ENCODE measurements at regions not wholly inside any gene's neighbourhood (a gene's known extent, or its start where the extent isn't known, plus 50 kb on each side); places are given as distances from the start of the nearest gene placed in this dataset.

DNA sequence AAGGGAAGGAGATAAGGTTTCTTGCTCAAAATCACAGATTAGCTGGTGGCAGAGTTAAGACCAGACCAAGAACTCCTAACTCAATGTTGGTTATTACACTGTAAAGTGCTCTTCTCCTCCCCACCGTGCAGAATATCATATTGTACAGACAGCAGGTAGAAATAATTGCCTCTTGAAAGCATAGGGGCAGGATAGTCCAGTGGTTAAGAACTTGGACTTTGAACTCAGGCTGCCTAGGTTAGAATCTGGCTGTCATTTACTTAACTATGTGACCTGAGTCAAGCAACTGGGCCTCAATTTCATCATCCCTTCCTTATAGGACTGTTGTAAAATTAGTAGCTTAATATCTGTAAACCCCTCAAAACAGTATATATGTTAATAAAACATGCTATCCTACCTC is 114.9 kb upstream of the HIVEP3 start:
- DNase-seq: no peak

DNA sequence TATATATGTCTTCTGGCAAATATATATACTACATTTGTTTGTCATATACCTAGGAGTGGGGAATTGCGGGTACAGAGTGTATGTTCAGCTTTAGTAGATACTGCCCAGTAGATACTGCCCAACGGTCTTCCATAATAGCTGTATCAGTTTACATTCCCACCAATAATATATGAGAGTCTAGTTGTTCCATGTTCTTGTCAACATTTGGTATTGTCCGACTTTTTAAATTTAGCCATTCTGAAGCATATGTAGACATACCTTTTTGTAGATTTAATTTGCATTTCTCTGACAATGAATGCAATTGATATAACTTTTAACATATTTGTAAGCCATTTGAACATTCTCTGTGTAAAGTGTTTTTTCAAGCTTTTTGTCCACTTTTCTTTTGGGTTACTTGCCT is 99.0 kb upstream of the HIVEP3 start:
- no peak for DNase-seq

DNA sequence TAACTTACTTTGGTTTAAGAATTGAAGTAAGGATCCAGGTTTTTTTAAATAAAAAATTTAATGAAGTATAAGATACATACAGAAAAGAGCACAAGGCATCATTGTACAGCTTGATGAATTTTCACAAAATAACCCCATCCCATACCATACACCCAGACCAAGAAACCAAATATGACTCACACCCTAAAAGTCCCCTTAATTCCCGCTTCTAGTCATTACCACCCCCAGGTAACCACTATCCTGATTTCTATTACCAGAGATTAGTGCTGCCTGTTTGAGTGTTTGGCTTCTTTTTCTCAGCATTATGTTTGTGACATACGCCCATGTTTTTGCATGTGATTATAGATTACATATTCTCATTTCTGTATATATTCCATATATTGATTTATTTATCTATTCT is 98.5 kb upstream of the HIVEP3 start:
- DNase-seq: no peak

DNA sequence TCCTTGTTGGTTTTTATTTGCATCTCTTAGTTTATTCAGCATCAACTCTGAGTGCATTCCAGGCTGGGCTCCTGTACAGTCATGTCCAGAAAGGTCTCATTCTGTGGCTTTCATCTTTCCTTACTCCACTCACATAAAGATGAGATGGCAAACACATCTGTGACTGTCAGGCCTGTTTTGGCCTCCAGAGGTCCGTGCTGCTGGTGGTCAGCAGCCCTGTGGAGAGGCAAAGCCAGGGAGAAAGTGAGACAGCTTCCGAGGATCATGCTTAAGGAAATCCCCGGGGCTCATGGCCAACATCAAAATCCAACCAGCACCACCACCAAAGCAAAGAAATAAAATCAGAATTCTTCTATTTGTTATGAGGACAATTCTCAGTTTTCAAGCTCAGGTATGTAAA is 96.1 kb upstream of the HIVEP3 start:
- DNase-seq: no peak

DNA sequence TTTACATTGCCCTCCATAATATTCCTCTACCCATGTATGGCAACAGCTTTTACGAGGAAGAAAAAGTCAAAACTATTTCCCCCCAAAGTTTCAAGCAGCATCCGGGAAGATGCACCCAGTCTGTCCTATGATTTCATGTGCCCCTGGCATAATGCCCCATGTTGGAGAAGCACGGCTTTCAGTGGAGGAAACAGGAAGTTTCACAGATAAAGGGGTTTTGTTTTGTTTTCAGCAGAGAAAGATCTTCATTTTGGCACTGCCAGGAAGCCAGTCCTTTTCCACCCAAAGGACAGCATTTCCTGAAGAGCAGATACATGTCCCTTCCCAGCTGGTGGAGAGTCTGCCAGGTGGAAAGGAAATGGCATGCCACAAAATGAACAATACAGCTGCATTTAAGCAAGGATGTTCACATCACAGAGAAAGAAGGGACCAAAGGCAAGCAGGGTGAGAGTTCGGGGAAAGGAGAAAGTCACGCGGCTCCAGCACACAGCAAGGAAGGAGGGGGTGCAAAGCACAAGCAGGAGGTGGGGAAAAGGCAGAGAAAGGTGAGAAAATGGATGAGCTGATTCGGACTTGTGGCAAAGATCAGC is 95.3 kb upstream of the HIVEP3 start:
- DNase-seq: no peak

DNA sequence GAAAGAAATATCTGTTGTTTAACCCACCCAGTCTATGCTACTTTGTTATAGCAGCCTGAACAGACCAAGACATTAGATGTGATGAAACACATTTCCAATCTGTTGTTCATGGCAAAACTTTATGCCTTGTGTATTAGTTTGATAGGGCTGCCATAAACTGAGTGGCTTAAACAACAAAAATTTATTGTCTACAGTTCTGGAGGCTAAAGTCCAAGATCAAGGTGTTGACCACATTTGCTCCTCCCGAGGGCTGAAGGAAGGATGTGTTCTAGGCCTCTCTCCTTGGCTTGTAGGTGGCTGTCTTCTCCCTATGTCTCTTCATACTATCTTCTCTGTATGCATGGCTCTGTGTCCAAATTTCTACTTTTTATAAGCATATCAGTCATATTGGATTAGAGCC is 94.1 kb upstream of the HIVEP3 start:
- no peak for DNase-seq

DNA sequence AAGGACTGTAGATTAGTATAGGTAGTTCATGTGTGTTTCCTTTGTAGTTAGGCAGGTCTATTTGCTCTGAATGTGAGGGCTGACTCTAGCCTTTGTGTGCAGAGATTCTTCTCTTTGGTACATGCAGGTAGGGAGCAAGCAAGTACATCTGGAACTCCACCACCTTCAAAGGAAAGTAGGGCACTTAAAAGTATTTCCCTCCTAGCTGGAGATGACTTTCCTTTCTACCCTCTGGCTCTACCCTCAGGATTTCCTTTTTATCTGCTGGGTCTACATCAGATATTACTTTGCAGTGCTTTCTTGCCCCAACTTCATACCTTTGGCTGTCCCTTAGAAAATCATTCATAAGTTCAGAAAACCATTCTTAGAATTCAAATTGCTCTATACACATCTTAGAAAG is 91.7 kb upstream of the HIVEP3 start:
- DNase-seq: no peak

DNA sequence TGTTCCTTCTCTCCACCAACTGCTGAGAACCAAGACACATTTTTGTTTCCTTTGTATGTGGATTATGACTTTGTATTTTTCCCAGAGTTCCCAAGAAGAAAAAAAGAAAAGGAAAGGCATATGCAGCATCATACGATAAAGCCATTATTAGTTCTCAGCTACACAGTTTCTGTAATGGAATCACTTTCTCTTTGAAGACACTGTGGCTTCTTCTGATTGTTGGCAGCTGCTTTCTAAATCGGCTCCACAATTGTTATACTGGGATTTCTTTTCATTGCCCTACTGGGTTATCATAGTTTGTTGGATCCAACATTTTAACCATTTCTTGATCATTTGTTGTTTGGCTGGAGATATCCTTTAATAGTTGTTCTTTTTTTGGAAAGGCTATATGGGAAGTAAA is 89.5 kb upstream of the HIVEP3 start:
- no peak for DNase-seq

DNA sequence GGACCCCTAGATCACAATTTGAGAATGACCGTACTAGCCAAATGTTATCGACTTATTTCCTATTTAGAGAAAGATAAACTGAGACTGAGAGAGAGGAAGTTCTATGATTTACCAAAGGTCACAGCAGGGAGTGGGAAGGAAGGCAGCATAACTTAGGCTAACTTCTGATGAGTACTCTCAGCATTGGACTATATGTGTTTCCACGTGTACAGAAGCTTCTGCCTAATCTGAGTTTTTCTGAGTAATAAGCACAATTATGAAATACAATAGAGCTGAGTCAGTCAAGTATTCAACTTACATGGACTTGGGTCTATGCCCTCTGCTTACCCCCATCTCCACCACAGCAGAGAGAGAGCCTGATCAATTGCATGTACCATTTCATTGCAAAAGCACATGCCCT is 88.1 kb upstream of the HIVEP3 start:
- DNase-seq: peak; percentile 53

DNA sequence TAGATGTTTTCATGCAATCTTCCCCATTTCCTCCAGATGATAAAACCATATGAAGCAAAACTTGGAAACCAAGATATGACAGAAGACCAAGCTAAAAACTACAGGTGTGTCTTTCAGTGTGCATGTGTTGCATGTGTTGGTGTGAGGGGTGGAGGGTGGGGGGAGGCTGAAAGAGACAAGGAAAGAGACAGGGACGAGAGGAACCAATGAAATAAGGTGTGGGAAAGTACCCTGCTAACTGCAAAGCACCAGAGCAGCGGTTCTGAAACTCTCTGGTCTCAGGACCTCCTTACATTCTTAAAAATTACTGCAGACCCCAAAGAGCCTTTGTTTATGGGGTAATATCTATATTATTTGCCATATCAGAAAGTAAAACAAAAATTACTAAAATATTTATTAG is 87.4 kb upstream of the HIVEP3 start:
- DNase-seq: no peak

DNA sequence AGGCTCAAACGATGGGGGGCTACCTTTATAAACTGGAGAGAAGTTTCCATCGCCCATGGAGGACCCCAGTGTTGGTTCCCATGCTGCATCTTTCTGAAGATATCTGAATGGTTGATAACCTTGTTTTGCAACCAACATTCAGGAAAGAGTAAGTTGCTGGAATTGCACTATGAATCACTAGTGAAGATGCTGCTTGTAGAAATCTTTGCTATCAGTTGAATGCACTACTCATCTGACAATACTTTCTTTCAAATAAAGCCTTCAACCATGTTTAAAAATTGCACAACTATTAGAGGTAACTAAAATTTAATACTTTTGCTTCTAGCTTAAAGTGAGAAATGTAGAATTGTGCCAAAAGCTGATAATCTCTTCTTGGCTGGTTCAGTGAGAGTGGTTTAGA is 86.8 kb upstream of the HIVEP3 start:
- DNase-seq: no peak

DNA sequence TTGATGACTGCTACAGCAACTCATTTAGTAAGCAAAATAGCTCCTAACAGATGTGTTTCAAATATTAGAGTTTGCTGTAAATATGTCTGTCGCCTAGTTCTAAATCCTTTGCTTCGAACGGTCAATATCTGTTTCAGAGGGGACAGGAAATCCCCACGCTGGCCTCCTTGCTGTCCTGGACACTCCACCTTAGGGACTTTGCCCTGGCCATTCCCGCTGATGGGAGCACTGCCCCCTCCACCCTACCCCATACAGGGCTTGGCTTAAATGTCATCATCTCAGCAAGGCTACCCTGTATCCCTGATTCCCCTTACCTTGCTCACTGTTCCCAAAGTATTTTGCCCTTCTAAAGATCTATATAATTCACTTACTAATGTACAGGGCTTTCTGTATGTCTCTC is 86.1 kb upstream of the HIVEP3 start:
- DNase-seq: no peak

DNA sequence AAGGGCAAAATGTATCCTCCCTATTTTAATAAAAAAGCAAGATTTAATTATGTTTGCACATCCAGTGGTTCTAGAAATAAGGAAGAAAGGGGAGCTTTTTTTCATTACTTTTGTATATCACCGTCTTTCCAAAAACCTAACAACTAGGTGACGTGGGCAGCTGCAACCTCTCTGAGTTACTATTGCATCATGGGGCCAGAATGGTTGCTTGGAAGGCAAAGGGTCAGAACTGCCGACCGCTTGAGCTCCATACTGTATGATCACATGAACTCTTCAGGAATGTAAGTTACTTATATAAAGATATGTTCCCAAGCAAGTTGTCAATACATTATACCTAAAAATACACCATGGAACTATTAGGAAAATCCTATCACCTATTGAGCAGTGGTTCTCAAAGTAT is 85.6 kb upstream of the HIVEP3 start:
- no peak for DNase-seq

DNA sequence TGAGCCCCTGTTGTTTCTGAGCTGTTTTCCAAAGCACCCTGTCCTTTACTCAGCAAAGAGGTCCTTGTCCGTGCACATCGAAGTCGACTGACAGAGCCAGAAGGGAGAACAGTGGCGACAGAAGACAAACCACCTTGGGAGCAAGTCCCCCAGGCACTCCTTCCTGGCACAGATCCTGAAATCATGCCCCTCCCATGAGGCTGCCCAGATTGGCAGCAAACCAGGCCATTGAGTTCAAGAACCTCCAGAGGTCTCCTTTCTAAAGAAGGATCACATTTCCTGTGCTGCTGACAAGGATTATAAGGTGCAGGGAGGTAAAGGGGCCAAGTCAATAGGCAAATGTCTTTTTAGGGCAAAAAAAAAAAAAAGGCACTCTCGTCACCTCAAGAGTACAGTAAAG is 84.7 kb upstream of the HIVEP3 start:
- no peak for DNase-seq

DNA sequence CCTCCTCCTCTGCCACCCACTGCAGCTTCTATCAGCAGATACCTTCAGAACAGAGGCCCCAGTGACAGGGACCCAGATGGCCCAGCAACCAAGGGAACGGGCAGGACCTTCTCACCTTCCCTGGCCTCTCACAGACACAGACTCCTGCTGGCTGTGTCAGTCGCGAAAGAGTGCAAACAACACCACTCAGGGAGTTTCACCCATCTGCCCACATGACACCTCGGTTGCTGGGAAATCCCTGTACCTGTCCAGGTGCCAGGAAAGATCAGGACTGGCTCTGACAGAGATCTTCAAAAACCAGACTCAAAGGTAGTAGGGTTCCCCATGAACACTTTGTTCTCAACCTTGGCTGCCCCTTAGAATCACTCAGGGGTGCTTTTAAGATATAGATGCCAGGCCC is 83.5 kb upstream of the HIVEP3 start:
- DNase-seq: no peak

DNA sequence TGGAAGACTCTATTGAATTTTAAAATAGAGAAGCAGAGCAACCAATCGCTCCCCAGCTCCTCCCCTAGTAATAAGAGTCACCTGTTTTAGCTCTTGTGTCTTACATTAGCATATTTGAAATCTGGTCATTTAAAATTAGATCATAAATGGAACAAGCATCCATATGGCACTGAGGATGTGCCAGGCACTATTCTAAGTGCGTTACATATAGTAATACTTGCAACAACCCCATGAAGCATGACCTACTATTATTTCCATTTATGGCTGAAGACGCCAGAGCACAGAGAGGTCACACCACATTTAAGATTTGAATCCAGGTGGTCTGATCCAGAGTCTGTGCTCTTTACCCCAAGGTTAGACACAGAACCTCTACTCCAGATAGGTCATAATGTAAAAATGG is 82.0 kb upstream of the HIVEP3 start:
- no peak for DNase-seq

DNA sequence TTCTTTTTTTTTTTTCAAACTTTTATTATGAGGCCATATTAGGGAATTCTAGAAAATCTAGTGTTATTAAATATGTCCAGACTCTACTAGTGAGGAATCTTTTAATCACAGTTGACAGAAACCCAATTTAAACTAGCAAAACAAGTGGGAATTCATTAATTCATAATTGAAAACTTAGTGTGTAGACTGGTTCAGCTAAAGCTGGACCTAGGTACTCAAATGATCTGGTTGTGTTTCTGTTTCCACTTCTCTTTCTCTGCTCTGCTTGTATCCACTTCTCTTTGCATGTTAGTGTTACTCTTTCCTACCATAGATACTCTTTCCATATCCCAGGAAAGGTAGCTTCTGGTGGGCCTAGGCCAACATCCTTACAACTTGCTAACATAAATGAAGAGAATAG is 81.2 kb upstream of the HIVEP3 start:
- no peak for DNase-seq

DNA sequence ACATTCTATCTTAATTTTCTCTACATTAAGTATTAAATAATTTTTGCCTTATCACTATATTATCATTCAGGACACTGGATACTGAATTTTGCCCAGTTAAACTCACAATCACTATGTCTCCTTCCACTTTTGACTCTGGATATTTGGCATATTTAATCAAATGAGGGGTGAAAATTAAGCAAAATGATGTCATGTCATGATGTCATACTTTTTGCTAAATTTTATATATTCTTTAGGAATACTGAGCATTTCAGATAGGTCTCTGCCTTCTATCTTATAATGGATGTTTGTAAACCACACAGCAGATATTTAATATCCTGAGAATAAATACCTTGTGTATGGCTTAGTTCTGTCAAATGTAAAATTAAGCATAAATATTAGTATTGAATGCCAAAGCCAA is 79.5 kb upstream of the HIVEP3 start:
- DNase-seq: no peak

DNA sequence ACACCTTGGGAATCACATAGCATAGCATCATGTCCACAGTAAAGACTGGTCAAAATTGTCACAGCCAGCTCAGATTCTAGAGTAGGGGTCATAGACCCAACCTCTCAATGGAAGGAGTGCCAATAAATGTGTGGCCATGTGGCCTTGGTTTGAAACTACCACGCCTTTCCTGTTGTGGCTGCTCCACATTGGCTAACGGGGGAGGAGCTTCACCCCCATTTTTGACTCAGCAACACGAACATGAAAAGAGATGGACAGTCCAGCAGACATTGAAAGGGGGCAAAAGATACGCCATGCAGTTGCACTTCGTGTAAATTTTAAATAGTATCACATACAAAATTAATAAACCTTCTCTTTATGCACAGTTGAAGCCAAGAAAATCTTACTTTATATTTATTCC is 78.4 kb upstream of the HIVEP3 start:
- DNase-seq: no peak

DNA sequence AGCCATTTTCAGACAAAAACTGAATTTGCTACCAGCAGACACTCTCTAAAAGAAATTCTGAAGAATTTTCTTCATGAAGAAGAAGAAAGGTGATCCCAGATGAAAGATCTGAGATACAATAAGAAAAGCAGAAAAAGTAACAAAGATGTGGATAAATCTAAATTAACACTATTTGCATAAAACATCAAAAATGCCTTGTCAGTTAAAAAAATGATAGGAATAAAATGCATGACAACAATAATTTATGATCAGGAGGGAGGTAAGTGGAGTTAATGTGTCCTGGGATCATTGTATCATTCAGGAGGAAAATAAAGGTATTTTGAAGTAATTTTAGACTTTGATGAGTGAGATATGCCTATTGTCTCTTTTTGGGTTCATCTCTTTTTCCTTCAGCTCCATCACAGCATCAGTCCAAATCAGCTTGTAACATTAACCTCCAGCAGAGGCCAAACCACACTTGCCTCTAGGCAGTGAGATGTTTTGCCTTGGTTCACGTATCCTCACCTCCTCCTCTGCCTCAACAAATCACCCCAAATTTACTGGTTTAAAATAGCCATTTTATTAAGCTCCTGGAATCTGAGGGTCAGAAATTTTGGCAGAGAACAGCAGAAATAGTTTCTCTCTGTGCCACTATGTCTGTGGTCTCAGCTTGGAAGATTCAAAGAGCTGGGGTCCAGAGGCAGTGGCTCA is 76.9 kb upstream of the HIVEP3 start:
- DNase-seq: no peak

DNA sequence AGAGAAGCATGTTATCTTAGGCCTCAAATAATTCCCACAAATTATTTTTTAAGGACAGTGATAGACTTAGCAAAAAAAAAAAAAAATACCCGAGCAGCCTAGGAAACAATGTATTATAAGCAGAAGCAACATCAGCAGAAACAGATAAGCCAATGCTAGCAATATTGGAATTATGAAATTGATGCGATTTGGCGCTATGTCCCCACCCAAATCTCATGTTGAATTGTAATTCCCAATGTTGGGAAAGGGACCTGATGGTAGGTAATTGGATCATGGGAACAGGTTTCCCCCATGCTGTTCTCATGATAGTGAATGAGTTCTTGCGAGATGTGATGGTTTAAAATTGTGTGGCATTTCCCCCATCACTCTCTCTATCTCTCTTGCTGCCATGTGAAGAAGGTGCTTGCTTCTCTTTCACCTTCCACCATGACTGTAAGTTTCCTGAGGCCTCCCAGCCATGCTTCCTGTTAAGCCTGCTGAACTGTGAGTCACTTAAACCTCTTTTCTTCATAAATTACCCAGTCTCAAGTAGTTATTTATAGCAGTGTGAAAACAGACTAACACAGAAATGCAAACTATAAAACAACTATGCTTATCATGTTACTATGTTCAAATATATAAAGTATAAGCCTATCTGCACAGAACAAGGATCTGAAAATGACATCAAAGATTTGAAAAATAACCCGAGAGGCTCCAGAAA is 75.6 kb upstream of the HIVEP3 start:
- DNase-seq: no peak

DNA sequence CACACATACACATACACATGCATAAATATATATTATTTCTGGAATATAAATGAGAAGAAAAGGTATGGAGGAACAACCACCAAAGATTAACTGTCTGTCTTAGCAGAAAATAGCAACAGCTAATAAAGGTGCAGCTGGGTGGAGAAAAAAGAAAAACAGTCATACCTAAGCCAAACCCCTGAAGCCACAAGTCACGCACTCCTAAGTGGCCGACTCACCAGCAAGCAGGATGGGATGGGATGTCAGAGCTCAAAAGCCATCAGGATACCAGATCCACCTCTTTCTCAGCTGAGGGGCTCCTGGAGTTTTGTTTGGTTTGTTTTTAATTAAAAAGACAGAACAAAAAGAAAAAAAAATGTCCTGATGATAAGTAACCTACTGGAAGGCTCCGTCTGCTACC is 64.7 kb upstream of the HIVEP3 start:
- DNase-seq: no peak

DNA sequence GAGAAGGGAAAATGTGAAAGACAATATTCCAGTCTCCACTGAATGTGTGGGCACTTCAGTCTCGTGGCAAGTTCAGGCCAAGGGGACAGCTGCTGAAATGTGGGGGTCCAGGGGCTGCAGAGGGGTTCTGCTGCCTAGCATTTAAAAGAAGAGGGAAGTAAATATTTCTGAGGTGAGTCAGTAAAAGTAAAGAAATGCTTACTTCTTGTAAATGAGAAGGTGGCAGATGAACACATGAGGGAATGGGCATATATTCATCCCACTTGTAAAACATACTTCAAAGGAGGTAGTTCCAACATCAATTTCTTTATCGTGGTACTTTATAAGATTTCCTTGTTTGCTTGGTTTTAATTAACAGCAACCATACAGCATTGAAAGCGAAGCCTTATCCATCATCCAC is 63.1 kb upstream of the HIVEP3 start:
- no peak for DNase-seq

DNA sequence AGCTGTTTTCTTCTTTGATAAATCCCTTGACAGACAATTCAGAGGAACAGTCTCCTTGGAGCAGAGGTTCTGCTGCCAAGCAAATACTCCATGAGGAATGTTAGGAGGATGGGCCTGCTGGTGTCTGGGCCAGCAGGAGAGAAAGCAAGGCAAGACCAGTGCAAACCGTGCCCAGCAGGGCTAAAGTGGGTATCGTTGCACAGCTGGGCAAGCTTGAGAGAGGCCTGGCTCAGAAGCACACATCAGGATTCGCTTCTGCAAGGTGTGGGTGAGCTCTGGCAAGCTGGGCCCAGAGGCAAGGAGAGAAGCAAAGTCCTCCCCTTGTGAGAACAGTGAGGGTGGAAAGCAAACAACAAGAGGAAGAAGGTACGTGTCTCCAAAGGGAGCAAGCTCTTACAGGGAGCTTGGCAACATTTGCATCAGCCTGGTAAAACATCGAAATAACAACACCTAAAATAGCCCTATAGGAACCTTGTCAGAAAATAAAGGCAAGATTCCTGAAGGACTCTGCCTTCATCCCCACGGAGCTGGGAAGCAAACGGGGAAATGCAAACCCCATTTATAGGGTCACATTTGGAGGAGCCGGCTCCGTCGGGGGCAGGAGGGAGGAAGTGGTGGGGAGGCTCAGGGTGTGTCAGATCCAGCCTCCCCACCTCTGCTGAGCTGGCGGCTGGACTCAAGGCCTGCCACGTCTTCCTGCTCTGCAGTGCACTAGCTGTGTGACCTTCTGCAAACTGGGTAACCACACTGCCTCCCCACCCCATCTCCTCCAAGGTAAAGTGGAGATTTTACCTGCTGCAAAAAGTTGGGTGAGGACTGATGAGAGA is 62.3 kb upstream of the HIVEP3 start:
- DNase-seq: peak; percentile 28
